AG04450 (cell line): ENCODE measurements at regions not wholly inside any gene's neighbourhood (a gene's known extent, or its start where the extent isn't known, plus 50 kb on each side); places are given as distances from the start of the nearest gene placed in this dataset.

Source experiments
- CTCF ChIA-PET: fragments of 300-600, 350-600 bp; formaldehyde crosslinking; extraction: SDS; loops from one replicate; lab custom pipeline; 2022; ENCODE audit warnings: antibody characterized with exemption, inconsistent platforms; lab: Charles Lee
- POLR2A ChIA-PET: fragments of 350-600 bp; formaldehyde crosslinking; extraction: SDS; loops from one replicate; lab custom pipeline; 2021; ENCODE audit warnings: antibody characterized with exemption, inconsistent platforms; lab: Yijun Ruan, JAX
- DNase-seq: peaks from one replicate; pipeline ENCODE4 v3.0.0-alpha.2; 2011; ENCODE audit warnings: low read depth, low spot score
- H3K27ac ChIP-seq: one replicate; pipeline ENCODE4 v1.5.1; 2012; ENCODE audit warnings: low read depth, low read length, control low read depth
- H3K27me3 ChIP-seq: one replicate; pipeline ENCODE4 v1.6.0; 2012; ENCODE audit warnings: low read length; ENCODE audit not compliant: control insufficient read depth, insufficient read depth
- H3K4me3 ChIP-seq: 2 replicates; pipeline ENCODE4 v1.5.1; 2011; ENCODE audit warnings: mild to moderate bottlenecking, low read depth, low read length, control low read depth
- H3K9me3 ChIP-seq: 2 replicates; pipeline ENCODE4 v1.5.1; 2012; ENCODE audit warnings: low read length; ENCODE audit not compliant: control insufficient read depth, insufficient read depth
- CTCF ChIP-seq: IDR thresholded peaks from 2 replicates; pipeline ENCODE4 v1.5.1; 2011; ENCODE audit warnings: low read depth, low read length, control low read depth, inconsistent platforms

GRCh38 chr13:44805585-44805984 lies 183.7 kb downstream of the NUFIP1 start:
- DNase-seq = no peak
- Histone ChIP-seq H3K9me3 (no peaks in the 10 kb centered on the region), H3K4me3 (no peak overlapping the region), H3K27ac (no peak overlapping the region), H3K27me3 (no peaks in the 10 kb centered on the region)
- TF ChIP-seq CTCF = no peak
- ChIA-PET POLR2A (no interaction called here), CTCF (interaction anchor here (0.8 kb wide), 1 partner anchor 322 kb away, joined by 3 read pairs; no protein-coding TSS in a partner anchor)

- POLR2A ChIA-PET = no interaction called here
- no peak for TF ChIP-seq CTCF
- no peaks in the 10 kb centered on the region for H3K9me3 ChIP-seq
- H3K4me3 ChIP-seq = no peak overlapping the region
- no peak overlapping the region for H3K27ac ChIP-seq
- no peak for DNase-seq
- CTCF ChIA-PET = interaction anchor here (0.6 kb wide), 1 partner anchor 108 kb away, joined by 4 read pairs; no protein-coding TSS in a partner anchor
- H3K27me3 ChIP-seq = no peaks in the 10 kb centered on the region
Measured at GRCh38 chr13:44803390-44803789, 185.9 kb downstream of the NUFIP1 start.

GRCh38 chr13:44802491-44802890 lies 186.8 kb downstream of the NUFIP1 start:
- DNase-seq = no peak
- Histone ChIP-seq H3K9me3 (no peaks in the 10 kb centered on the region), H3K27ac (no peak overlapping the region), H3K4me3 (no peak overlapping the region), H3K27me3 (no peaks in the 10 kb centered on the region)
- ChIA-PET CTCF (no interaction called here), POLR2A (no interaction called here)
- TF ChIP-seq CTCF = no peak

GRCh38 chr13:44801990-44802389 lies 187.3 kb downstream of the NUFIP1 start:
- Histone ChIP-seq H3K27me3 (no peaks in the 10 kb centered on the region), H3K9me3 (no peaks in the 10 kb centered on the region), H3K4me3 (no peak overlapping the region), H3K27ac (no peak overlapping the region)
- TF ChIP-seq CTCF = no peak
- POLR2A ChIA-PET = no interaction called here
- CTCF ChIA-PET = no interaction called here
- DNase-seq = peak; percentile 65

- TF ChIP-seq CTCF = no peak
- no peak overlapping the region for H3K27ac ChIP-seq
- POLR2A ChIA-PET = no interaction called here
- no peaks in the 10 kb centered on the region for H3K27me3 ChIP-seq
- no peak overlapping the region for H3K4me3 ChIP-seq
- H3K9me3 ChIP-seq = no peaks in the 10 kb centered on the region
- DNase-seq = no peak
- CTCF ChIA-PET = no interaction called here
Measured at GRCh38 chr13:44800626-44801025, 188.6 kb downstream of the NUFIP1 start.
